GM18867 (cell line): ENCODE measurements at regions not wholly inside any gene's neighbourhood (a gene's known extent, or its start where the extent isn't known, plus 50 kb on each side); places are given as distances from the start of the nearest gene placed in this dataset.

Source experiments
- ATAC-seq: cut with Tn5 transposase; IDR thresholded peaks from one replicate; pipeline ENCODE4 v1.9.1; 2021; ENCODE audit warnings: mild to moderate bottlenecking, moderate library complexity; ENCODE audit not compliant: unreplicated experiment

- no peak for ATAC-seq
Observed at GRCh38 chr5:18095061-18095460, 460.8 kb downstream of the TAF11L14 start.

GRCh38 chr5:18097817-18098216 lies 463.6 kb downstream of the TAF11L14 start:
- no peak for ATAC-seq

DNA sequence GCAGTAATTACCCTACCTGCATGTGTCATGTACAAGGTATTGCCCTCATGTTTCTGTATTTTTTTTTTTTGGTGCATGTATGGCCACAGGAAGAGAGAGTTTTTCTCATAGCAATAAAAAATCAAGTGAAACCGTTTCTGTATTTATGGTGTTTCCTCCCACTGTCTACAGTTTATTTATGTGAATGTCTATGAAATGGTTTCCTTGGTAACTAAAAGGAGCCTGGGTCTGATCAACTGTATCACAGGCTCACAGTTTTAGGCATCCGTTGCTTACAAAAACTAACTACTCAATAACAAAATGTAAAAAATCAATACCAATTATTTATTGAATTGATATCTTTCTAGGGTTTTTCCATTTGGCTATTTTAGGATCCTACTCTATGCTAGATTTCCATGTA lies 464.4 kb downstream of the TAF11L14 start:
- no peak for ATAC-seq

DNA sequence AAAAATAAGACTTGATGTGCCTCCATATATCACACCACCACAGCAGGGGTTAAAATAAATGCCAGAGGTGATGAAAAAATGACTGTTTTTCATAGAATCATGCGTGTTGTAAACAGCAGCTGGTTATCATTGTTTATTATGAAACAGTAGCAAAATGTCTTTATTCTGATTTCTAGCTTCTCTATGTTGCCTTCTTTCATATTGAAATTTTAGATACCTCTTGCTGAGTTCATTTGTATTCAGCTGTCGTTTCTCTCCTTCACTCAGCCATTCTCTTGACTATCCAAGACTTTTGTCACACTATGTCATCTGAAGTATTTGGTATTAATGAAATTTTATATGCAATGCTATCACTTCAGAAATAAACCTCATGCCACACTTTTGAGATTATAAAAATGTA lies 465.0 kb downstream of the TAF11L14 start:
- no peak for ATAC-seq

DNA sequence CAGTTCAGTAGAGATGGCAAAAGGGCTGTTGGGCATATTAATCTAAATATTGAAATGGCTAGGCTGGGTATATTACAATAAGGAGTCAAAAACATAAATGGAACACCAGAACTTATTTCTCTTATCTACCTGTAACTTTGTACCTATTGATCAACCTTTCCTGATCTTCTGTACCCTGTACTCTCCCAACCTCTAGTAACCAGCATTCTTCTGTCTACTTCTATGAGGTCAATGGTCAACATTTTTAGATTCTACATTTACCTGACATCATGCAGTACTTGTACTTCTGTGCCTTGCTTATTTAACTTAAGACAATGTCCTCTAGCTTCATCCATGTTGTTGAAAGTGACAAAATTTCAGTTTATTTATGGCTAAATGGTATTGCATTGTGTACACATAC lies 467.3 kb downstream of the TAF11L14 start:
- ATAC-seq: no peak

GRCh38 chr5:18102733-18103132 lies 468.5 kb downstream of the TAF11L14 start:
- no peak for ATAC-seq

- no peak for ATAC-seq
Observed at GRCh38 chr5:18105449-18105848, 471.2 kb downstream of the TAF11L14 start.

DNA sequence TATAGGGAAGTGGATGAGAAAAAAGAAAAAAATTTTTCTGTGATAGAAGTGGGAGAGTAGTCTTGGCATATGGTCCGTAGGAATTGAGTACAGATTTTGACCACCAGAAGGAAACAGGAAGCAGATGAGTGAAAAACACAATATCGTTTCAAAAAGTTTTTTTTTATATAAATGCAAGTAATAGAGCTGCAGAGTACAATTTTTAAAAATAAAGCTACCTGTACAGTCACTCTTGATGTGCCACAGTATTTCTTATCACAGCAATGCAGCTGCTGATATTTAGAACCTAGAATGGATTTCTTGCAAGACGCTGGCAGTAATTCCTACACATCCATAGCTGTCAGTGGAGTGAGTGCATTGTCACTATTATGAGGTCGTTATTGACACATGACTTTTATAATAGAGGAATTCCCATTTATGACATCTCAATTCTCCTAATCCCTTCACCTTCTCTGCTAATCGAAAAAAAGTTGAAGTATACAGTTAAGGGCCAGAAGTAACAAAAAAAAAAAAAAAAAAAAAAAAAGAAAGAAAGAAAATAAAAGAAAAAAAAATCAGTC lies 477.7 kb downstream of the TAF11L14 start:
- ATAC-seq: no peak

GRCh38 chr5:18113721-18114120 lies 479.5 kb downstream of the TAF11L14 start:
- ATAC-seq: no peak

DNA sequence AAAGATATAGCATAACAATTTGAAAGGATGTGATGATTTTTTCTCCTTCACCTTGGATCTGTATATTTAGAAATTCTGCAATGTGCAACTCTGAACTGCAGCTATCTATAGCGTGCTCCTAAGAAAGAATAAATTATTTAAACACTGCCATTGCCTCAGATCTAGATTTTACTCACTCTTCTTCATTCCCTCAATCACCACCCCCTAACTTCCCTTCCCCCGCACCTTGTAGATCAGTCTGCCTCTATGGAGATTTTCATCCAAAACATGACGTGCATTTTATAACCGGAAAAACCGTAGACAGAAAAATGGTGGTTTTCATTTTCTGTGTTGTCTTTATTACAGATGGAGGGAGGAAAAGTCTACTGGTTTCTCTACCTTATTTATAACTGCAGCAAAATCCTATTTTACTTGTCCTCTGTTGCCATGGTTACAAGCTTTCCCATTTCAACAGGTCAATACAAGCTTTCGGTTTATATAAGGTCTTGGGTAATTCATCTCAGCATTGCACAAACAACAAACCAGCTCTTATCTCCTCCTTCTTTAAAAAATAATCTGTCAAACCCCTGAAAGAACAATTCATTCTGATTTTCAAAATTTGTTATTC lies 480.0 kb downstream of the TAF11L14 start:
- no peak for ATAC-seq

- no peak for ATAC-seq
Observed at GRCh38 chr5:18117968-18118367, 483.7 kb downstream of the TAF11L14 start.

DNA sequence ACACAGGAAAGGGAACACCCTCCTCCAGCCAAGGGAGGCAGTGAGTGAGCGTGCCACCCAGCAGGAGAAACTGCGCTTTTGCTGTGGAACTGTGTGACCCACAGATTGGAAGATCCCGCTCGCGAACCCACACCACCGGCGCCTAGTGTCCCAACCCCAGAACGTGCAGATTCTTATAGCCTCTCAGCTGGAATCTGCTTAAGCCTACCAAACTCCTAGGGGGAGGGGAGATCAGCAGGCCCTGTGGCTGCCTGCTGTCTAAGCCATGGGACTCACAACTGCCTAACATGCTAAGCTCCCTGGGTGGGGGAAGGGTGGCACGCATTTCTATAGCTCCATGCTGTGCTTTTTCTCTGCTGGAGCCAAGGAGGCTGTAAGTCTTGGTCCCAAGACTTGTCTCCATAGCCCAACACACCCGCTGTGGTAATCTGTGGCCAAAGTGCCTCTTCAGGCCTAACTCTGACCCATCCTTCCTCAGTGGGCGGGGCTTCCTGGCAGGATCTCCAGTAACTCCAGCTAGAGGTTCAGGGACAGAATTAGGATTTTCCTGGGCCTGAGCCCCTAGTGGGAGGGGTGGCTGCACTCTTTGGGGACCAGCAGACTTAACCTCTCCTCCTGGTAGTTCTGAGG lies 485.0 kb downstream of the TAF11L14 start:
- no peak for ATAC-seq

DNA sequence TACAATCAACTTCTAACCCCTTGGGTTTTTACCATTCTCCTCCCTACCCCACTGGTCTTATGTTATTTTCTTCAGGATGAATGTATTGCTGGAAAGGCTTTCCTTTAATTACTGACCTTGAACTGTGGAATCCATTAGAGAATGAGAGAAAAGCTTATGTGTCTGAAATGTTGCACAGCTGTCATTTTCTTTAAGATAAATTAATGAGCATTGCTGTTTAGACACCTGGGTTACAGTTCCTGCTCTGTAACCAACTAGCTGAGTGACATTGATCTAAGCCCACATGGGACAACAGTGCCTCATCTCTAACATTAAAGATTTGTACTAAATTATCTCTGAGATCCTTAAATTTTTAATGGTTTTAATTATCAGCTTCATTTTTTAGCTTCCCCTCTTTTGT lies 507.0 kb downstream of the TAF11L14 start:
- no peak for ATAC-seq

DNA sequence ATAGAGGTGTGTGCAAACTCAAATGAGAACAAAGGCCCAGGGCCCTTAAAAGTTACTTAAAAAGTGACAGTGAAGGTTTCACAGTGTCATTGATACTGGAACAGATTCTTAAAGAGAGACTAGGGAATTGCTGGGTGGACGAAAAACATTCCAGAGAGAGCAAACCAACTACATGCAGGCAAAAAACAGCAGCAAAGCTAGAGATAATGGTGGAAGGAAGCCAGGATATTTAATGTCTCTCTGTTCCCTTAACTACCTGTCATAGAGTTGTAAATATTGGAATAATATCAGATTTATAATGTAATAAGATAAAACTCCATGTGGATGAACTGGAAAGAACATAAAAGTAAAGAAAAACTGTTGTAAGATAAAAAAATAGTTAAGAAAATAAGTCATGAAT lies 508.6 kb downstream of the TAF11L14 start:
- ATAC-seq: no peak

GRCh38 chr5:18152671-18153070 lies 518.4 kb downstream of the TAF11L14 start:
- ATAC-seq: no peak

- ATAC-seq: no peak
Observed at GRCh38 chr5:18158166-18158565, 523.9 kb downstream of the TAF11L14 start.

DNA sequence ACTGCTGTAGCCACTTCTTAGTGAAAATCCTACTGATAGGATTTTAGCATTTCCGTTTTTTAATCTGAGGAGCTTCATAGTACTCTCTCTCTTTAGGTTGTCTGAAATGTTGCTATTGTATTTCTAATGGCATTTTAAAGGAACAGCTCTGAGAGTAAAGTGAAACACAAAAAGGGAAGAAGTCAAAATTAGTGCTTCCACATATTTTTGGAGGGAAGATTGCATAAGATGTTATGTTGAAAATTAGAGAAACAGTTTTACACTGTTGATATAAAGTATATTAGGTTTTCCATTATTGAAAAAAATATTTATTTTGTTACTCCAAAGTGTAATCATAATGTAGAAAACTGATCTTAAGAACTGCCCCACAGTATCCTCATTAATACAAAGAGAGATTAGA lies 525.1 kb downstream of the TAF11L14 start:
- ATAC-seq: no peak

GRCh38 chr5:18171684-18172083 lies 537.4 kb downstream of the TAF11L14 start:
- ATAC-seq: no peak

GRCh38 chr5:18179579-18179978 lies 545.3 kb downstream of the TAF11L14 start:
- ATAC-seq: no peak

- no peak for ATAC-seq
Observed at GRCh38 chr5:18181575-18181974, 547.3 kb downstream of the TAF11L14 start.

- ATAC-seq: no peak
Observed at GRCh38 chr5:18195910-18196309, 561.6 kb downstream of the TAF11L14 start.

GRCh38 chr5:18197734-18198133 lies 563.5 kb downstream of the TAF11L14 start:
- ATAC-seq: no peak

DNA sequence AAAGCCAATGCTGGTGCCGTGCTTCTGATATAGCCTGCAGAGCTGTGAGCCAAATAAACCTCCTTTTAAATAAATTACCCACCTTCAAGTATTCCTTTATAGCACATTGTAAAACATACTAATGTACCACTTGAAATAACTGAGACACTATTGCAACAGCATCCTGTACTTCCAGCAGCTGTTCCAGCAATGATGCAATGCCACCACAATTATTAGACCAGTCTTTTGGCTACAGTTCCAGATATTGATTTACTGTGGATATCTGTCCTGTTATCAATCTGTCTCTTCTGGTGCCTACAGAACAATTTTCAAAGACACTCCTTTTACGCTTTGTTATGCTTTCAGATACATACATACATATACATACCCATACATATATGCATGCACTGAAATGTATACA lies 567.9 kb downstream of the TAF11L14 start:
- ATAC-seq: no peak
